Loucy (cell line): ENCODE measurements at regions not wholly inside any gene's neighbourhood (a gene's known extent, or its start where the extent isn't known, plus 50 kb on each side); places are given as distances from the start of the nearest gene placed in this dataset.

Experiments used
- H2AFZ ChIP-seq: fragments of 200-600 bp; sonication (generic); 2 replicates; pipeline ENCODE4 v1.6.0; 2016; ENCODE audit warnings: antibody characterized with exemption, mild to moderate bottlenecking, low read length, moderate library complexity
- H3F3A ChIP-seq: fragments of 200-600 bp; 2 replicates; pipeline ENCODE4 v1.6.0; 2016; ENCODE audit warnings: antibody characterized with exemption, low read depth, mild to moderate bottlenecking
- H3K27me3 ChIP-seq: fragments of 200-600 bp; sonication (generic); 2 replicates; pipeline ENCODE4 v1.6.1; 2014; ENCODE audit warnings: low read length, mild to moderate bottlenecking; ENCODE audit not compliant: insufficient read depth, poor library complexity, severe bottlenecking
- H3K36me3 ChIP-seq: fragments of 200-600 bp; sonication (generic); 2 replicates; pipeline ENCODE4 v1.6.1; 2016; ENCODE audit warnings: low read length; ENCODE audit not compliant: insufficient read depth
- H3K4me1 ChIP-seq: fragments of 200-600 bp; sonication (generic); 2 replicates; pipeline ENCODE4 v1.5.1; 2014; ENCODE audit warnings: low read length, mild to moderate bottlenecking; ENCODE audit not compliant: insufficient read depth, poor library complexity, severe bottlenecking
- H3K4me2 ChIP-seq: fragments of 200-600 bp; sonication (generic); 2 replicates; pipeline ENCODE4 v1.6.0; 2014; ENCODE audit warnings: antibody characterized with exemption, low read length, low read depth, mild to moderate bottlenecking; ENCODE audit not compliant: poor library complexity, severe bottlenecking
- H3K4me3 ChIP-seq: fragments of 200-600 bp; sonication (generic); 2 replicates; pipeline ENCODE4 v1.5.1; 2014; ENCODE audit warnings: low read length, mild to moderate bottlenecking, mixed read lengths; ENCODE audit not compliant: poor library complexity, severe bottlenecking
- H3K79me2 ChIP-seq: fragments of 200-600 bp; sonication (generic); 2 replicates; pipeline ENCODE4 v1.6.1; 2014; ENCODE audit warnings: low read length; ENCODE audit not compliant: insufficient read depth
- H3K9ac ChIP-seq: fragments of 200-600 bp; sonication (generic); 2 replicates; pipeline ENCODE4 v1.6.0; 2014; ENCODE audit warnings: mild to moderate bottlenecking, low read depth, low read length, moderate library complexity; ENCODE audit not compliant: poor library complexity, severe bottlenecking
- H3K9me2 ChIP-seq: fragments of 200-600 bp; sonication (generic); replicated peaks from 2 replicates; pipeline ENCODE4 v1.6.1; 2016; ENCODE audit warnings: low read depth, low read length, mixed read lengths
- H3K9me3 ChIP-seq: fragments of 200-600 bp; sonication (generic); 2 replicates; pipeline ENCODE4 v1.6.1; 2014; ENCODE audit warnings: mild to moderate bottlenecking, antibody characterized with exemption, low read length, low read depth; ENCODE audit not compliant: insufficient read depth
- H4K20me1 ChIP-seq: fragments of 200-600 bp; sonication (generic); 2 replicates; pipeline ENCODE4 v1.6.0; 2014; ENCODE audit warnings: antibody characterized with exemption, low read length, mild to moderate bottlenecking; ENCODE audit not compliant: insufficient read depth, poor library complexity, severe bottlenecking
- CTCF ChIP-seq: fragments of 200-600 bp; sonication (generic); conservative IDR thresholded peaks from 2 replicates; pipeline ENCODE4 v1.5.1; 2014; ENCODE audit warnings: mild to moderate bottlenecking, antibody characterized with exemption, low read length
- EZH2phosphoT487 ChIP-seq: fragments of 200-600 bp; IDR thresholded peaks from 2 replicates; pipeline ENCODE4 v1.6.1; 2018; ENCODE audit warnings: antibody characterized with exemption, mild to moderate bottlenecking, moderate library complexity, borderline replicate concordance

- no peaks in the 10 kb centered on the region for H3K79me2 ChIP-seq
- no peak overlapping the region for H3K4me2 ChIP-seq
- no peak for TF ChIP-seq EZH2phosphoT487
- TF ChIP-seq CTCF = no peak
- no peak overlapping the region for H3K9ac ChIP-seq
- H3K36me3 ChIP-seq = no peaks in the 10 kb centered on the region
- no peaks in the 10 kb centered on the region for H3K4me1 ChIP-seq
- no peak overlapping the region for H2AFZ ChIP-seq
- H4K20me1 ChIP-seq = no peaks in the 10 kb centered on the region
- no peaks in the 10 kb centered on the region for H3K9me3 ChIP-seq
- no peaks in the 10 kb centered on the region for H3F3A ChIP-seq
- no peak overlapping the region for H3K4me3 ChIP-seq
- H3K9me2 ChIP-seq = 0 out of 2 replicates have a peak, but pooled peaks cover 4% of the 10 kb centered on the region
- H3K27me3 ChIP-seq = no peaks in the 10 kb centered on the region
Measured at GRCh38 chr1:79090985-79091384, 84.5 kb upstream of the ADGRL4 start.

GRCh38 chr1:79089946-79090345, 83.4 kb upstream of the ADGRL4 start:
- TF ChIP-seq EZH2phosphoT487 (no peak), CTCF (no peak)
- H3K4me3 ChIP-seq = no peak overlapping the region
- H3K9ac ChIP-seq = no peak overlapping the region
- H3K4me2 ChIP-seq = no peak overlapping the region
- no peaks in the 10 kb centered on the region for H3K27me3 ChIP-seq
- H3K4me1 ChIP-seq = no peaks in the 10 kb centered on the region
- no peaks in the 10 kb centered on the region for H3K79me2 ChIP-seq
- H2AFZ ChIP-seq = no peak overlapping the region
- no peaks in the 10 kb centered on the region for H4K20me1 ChIP-seq
- H3K9me2 ChIP-seq = 0 out of 2 replicates have a peak, but pooled peaks cover 4% of the 10 kb centered on the region
- no peaks in the 10 kb centered on the region for H3K36me3 ChIP-seq
- H3F3A ChIP-seq = no peaks in the 10 kb centered on the region
- no peaks in the 10 kb centered on the region for H3K9me3 ChIP-seq

- no peak overlapping the region for H3K4me3 ChIP-seq
- H2AFZ ChIP-seq = no peak overlapping the region
- TF ChIP-seq CTCF (no peak), EZH2phosphoT487 (no peak)
- H3K9ac ChIP-seq = no peak overlapping the region
- H4K20me1 ChIP-seq = no peaks in the 10 kb centered on the region
- no peaks in the 10 kb centered on the region for H3K4me1 ChIP-seq
- no peaks in the 10 kb centered on the region for H3K79me2 ChIP-seq
- no peaks in the 10 kb centered on the region for H3K9me3 ChIP-seq
- H3F3A ChIP-seq = no peaks in the 10 kb centered on the region
- H3K36me3 ChIP-seq = no peaks in the 10 kb centered on the region
- no peak overlapping the region for H3K4me2 ChIP-seq
- no peaks in the 10 kb centered on the region for H3K27me3 ChIP-seq
- 0 out of 2 replicates have a peak, but pooled peaks cover 4% of the 10 kb centered on the region for H3K9me2 ChIP-seq
Measured at GRCh38 chr1:79082233-79082632, 75.7 kb upstream of the ADGRL4 start.
